Posterior vena cava (tissue), 2 donors: ENCODE measurements at regions not wholly inside any gene's neighbourhood (a gene's known extent, or its start where the extent isn't known, plus 50 kb on each side); places are given as distances from the start of the nearest gene placed in this dataset.

Experiments used
- DNase-seq: peaks from one replicate; pipeline ENCODE4 v3.0.0-alpha.2; 2020; ENCODE audit warnings: low spot score
- intact Hi-C, 2 donors: fragments of 100-400 bp; cut with DNase I; formaldehyde crosslinking; loops; one replicate each; pipeline versions ENCODE4 v1.14.1 to v1.14.2; 2022 to 2023
- donor health status: DM: yes; HTN: yes; CAD: no.
- donor health status: DM: yes; HTN: yes; CAD: no.

DNA sequence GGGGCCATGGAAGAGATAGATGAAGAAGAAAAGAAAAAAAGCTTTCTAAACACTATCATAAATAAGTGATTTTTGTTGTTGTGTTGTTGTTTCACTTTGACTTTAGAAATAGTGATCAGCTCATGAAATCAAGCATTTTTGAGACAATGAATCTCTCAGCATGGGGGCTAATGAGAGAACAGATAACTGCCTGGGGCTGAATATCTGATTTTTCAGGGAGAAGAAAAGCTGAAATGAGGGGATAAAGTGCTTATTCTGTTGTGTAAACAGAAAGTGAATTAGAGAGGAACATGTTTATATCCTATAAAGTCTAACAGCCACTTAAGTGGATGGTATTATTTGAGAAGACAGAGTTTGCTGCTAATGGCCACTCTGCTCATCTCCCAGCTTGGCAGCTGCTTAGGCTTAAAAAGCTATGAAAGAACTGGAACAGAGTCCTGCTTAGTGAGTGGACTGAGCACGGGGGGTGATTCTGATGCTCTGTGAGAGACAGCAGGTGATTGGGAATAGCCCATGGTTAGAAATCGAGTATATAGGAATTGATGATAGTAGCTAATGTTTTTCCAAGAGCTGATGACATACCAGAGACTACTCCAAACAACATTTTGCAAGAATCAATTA lies 646.1 kb upstream of the TMEM132C start:
- DNase-seq, result no peak
- intact Hi-C loops, result no loop called here

DNA sequence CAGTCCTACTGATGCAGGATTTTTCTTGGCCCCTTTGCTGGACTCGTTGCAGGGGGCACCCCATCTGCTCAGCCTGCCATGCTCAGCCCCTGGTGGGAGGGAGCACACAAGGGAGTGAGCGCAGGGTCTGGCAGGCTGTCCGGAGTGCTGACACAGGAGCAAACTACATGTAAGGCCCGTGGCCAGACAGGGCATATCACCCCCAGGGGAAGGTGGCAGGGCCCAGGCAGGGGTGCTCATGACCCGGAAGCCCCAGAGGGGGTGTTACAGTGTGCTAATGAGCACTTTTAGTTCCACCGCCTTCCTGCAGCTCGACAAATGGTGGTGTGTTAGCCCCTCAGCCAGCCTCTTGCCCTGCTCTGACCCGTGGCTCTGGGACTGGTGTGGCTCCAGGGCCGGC lies 645.6 kb upstream of the TMEM132C start:
- intact Hi-C loops, result no loop called here

DNA sequence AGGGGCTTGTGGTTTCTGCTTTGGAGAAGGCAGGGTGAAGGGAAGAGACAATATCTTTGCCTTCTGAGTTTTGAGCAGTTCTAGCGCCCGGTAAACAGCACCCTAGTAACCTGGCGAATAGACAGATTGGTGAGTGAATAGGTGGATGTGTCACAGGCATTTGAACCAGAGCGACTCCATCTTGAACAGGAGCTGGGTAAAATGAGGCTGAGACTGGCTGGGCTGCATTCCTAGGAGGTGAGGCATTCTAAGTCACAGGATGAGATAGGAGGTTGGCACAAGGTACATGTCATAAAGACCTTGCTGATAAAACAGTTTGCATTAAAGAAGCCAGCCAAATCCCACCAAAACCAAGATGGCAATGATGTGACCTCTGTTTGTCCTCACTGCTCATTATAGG lies 643.6 kb upstream of the TMEM132C start:
- intact Hi-C loops, result no loop called here
- DNase-seq, result no peak

More for the DNA sequence above, 645.6 kb upstream of the TMEM132C start:
- no peak for DNase-seq

DNA sequence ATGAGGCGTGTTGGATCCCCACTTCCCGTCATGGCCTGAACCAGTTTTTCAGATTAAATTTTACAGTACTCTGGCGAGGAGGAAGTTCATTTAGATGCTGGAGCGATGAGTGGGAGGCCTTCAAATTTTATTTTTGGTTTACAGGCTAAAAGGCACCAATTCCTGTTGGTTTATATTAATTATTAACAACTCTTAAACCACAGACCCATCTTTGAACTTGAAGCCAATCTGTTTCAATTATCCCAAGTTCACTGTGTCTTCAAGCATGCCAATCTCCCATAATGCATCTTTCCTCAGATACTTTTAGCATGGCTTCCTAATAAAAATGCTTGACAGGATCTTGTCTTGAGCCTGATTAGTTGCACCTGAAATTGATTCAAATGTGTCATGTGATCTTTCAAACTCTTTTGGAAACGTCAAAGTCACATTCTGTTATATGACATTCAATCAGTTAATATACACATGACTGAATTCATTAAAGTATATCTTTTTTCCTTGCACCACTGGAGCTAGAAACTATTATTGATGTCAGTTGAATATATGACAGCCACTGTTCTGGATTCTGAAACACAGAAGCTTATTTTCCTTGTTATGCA lies 641.7 kb upstream of the TMEM132C start:
- no peak for DNase-seq
- intact Hi-C loops, result no loop called here

DNA sequence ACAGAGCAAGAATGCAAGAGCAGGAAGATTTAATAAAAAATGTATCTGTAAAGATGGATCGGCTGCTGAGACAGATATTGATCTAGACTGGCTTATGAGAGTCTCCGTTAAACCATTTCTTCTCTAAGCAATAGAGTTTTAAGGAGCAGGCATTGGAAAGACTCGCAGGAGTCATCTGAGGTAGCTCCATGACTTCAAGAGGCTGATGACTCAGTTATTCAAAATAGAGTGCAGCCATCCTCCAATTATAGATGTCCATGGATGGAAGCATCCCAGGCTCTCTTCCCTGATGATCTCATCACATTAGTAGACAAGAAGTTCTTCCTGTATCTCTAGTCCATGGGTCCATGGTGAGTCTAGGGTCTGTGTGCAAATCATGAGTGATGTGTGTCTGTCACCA lies 638.3 kb upstream of the TMEM132C start:
- no peak for DNase-seq
- intact Hi-C loops, result no loop called here

DNA sequence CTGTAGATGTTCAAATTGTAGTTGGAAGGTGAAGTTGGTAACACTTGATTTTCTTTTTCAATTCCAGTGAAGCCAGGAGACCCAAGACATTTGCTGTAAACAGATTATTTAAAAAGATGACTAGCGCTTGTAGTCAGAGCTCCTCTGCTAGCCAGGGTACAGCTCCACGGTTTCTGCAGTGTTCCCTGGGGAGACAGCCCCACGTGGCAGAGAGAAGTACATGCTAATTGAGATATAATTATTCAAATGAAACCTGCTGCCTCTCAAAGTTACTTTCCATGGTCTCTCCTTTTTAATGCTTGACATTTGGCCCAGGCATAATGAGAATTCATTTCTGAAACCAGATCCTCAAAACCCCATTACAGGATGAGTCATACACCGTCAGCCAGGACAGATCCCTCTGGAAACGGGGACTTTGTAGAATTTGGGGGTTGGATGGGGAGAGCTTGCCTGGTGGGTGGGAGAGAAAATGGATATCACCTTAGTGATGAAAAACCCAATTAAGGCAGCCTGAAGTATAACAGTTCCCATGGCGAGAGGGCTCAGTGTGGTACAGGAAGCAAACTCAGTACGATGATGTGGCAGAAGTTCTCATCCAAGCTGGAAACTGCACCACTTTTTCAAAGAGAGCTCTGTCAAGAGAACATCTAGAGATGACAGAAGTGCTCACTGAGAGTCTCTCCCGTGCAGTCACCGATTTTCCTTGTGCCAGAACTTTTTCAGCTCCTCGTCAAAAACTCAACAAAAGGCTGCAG lies 637.7 kb upstream of the TMEM132C start:
- no peak for DNase-seq
- intact Hi-C loops, result no loop called here

DNA sequence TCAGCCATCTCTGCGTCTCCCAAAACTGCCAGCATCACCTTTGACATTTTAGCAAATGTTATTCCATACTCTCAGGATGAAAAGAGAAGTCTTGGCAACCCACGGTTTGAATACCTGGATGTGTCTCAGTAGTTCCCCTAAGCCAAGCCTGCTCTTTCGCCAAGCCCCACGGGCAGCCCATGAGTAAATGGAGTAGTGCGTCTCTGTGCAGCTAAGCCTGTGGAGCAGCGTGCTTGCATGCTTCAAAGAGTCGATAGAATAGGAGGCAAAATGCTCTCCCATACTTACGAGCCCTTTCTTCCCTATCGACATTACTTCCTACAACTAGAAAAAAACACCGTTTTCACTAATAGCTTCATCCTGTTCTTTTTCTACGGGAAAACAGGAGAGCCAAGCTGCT lies 634.5 kb upstream of the TMEM132C start:
- no peak for DNase-seq
- intact Hi-C loops, result no loop called here

DNA sequence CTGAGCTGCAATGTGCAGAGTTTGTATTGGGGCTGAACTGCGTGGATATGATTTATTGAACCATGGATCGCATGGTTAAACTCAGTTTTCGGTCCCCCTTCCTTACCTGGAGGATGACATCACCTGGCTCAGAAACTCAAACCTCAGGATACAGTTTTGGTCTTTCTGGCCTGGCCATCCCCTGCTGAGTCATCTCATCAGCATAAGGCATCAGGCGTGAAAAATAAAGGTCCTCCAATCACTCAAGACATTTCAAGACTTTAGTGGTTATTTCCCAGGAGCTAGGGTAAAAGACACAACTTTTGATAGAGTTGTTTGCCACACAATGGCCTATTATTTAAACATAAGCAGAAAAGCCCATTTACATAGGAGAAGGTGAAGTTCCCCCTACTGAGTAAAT lies 631.1 kb upstream of the TMEM132C start:
- no peak for DNase-seq
- intact Hi-C loops, result no loop called here

DNA sequence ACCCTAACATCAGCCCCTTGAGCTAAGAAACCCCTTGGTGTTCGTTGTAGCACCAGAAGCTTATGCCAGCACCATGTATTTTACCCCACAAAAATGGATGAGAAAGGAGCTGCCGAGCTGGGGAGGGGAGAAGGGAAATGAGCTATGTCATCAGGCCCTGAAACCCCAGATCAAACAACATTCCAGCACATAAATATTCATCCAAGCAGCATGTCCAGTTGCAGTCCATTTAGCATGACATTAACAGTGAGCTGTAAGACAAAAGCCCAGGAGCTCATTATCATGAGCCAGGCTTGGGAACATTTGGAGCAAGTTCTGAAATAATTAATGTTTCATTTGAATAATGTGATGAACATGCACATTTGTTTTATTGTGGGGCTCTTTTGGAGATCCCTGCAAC lies 630.1 kb upstream of the TMEM132C start:
- intact Hi-C loops, result no loop called here
- DNase-seq, result no peak

DNA sequence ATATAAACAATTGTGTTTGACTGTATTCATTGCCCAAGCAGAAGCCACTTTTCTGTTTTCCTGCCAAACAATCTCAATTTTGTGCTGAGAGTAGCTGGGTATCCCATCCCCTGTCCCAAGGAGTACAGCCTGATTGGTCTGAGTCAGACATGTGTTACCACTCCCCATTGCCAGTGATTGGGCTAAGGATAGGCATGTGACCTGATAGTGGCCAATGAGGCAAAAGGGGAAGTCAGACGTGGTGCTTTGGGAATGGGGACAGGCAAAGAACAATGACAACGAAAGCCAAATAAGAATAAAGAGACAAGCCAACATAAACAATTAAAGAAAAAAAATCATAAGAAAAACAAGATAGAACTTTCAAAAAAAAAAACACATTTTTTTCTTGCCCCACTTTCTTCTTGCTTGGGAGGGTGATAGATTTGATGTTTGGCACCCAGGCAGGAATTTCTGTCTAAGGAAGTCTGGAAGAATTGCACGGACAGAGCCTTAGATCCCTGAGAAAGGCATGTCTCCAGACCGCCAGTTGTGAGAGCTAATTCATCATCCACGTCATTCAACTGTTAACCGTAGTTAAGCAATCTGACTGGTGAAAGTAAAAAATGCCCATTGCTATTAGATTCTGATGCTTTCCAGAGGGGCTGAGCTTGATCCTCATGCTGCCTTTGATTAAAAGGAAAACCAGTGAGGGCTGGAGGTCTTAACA lies 626.6 kb upstream of the TMEM132C start:
- no peak for DNase-seq
- intact Hi-C loops, result no loop called here

DNA sequence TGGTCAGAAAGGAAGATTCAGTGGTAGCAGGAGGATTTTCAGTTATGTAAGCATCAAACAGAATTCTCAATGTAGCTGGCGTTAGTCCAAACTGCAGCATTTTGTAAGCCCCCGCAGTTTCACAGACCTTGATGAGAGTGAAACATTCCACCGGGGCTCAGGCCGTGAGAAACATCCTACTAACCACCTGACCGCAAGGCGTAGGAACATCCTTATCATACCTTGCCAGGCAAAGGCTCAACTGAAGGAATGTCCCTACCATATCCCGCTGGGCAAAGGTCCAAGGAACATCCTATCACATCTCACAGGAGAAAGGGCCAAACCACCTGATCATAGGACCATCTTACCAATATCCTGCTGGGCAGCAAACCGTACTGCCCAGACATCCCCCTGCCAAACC lies 624.8 kb upstream of the TMEM132C start:
- intact Hi-C loops, result no loop called here
- no peak for DNase-seq

DNA sequence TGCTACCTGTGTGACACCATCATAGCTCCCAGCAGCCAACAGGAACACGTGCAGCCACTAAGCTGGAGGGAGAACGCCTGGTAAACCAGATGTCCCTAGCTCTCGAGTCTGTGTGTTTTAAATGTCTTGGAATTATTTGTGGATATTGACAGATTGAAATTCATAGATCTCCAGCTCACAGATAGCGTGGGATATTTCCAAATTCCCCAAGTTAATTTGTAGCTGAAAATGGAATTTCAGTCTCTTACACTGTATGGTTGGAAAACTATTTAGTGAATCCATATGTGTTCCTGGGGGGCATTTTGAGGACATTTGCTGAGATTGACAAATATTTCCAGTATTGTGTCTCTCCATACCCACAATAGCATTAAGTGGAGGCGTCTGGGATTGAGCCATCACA lies 618.6 kb upstream of the TMEM132C start:
- DNase-seq, result no peak
- intact Hi-C loops, result no loop called here

DNA sequence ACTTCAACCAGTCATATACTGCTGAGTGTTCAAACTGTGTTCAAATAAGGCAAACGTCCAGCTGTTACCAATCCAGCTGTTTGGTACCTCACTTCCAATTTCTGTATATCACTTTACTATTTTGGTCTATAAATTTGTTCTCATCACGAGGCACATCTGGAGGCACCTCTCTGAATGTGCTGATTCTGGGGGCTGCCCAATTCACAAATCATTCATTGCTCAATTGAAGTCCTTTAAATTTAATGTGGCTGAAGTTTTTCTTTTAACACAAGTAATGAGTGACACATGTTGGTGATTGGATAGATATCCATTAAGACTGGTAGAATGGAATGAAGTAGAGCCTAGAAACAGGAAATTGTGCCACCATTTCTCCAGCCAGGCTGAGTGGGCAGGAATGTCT lies 617.0 kb upstream of the TMEM132C start:
- intact Hi-C loops, result no loop called here
- DNase-seq, result no peak

DNA sequence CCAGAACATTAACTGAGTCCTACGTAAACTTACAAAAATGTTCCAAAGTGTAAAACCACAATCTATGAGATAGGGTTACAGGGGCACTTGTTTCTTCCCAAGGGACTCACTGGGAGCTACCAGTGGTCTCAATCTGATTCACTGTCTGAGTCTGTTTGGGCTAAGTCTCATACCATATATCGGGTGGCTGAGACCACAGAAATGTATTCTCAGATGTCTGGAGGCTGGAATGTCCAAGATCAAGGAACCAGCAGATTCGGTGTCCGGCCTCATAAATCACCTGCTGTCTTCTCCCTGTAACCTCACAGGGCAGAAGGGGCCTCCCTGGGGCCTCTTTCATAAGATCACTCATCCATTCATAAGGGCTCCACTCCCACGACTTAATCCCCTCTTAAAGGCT lies 616.3 kb upstream of the TMEM132C start:
- intact Hi-C loops, result no loop called here
- DNase-seq, result no peak

DNA sequence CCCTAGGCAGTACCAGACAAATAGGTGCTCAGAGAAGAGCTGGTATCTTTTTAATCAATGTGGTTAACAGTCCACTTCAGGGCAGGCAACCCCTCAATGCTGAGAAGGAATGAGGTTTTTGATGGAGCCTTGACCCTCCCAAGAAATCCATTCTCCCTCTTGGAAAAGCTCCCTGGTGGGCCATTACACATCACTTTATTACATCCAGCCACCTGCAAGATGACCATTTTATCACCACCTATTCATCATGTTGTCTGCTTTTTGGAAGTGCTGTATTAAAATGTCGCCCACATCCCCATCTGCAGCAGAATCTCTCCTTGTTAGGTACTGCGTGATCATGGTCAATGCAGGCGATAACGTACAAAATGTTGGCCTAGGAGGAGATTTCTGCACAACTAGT lies 614.7 kb upstream of the TMEM132C start:
- intact Hi-C loops, result no loop called here
- no peak for DNase-seq

DNA sequence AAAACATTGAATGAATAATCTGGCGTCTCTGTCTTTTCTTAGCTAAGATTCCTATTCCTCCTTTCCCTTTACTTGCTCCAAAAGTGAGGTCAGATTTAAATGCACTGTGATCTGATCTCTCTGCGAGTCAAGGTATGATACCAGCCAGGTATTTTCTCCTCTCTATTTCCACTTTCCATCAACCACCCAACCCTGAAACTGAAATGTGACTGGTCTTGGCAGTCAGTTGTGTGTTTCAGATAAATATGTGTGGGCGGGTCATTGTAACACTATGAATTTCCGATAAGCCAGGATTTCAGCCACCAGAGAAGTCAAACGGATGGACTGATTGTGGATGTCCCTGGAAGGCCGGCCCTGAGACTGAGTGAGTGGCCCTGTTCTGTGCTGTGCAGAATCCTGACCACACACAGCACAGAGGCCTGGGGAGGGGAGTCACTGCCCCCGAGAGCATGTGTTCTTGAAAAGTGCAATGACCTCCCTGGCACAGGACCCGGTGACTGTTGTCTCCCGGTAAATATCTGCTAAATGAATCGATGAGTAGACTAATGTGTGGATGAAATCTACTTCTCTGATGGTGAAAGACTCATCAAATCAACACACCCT lies 612.5 kb upstream of the TMEM132C start:
- intact Hi-C loops, result no loop called here
- DNase-seq, result no peak

DNA sequence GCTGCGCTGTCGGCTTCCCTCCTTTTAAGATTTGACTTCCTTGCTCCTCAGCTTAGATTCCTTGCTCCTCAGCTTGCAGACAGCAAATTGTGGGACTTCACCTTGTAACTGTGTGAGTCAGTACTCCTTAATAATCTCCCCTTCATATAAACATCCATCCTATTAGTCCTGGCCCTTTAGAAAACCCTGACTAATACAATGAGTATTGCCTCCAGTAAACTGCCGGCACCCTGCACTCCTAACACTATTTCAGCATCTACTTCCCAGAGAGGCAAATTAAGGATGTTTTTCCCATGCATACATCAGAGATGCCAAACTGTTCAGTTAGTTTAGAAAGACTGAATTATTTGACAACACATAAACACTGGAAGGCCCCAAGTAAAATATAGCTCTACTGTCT lies 611.3 kb upstream of the TMEM132C start:
- intact Hi-C loops, result no loop called here
- DNase-seq, result no peak

DNA sequence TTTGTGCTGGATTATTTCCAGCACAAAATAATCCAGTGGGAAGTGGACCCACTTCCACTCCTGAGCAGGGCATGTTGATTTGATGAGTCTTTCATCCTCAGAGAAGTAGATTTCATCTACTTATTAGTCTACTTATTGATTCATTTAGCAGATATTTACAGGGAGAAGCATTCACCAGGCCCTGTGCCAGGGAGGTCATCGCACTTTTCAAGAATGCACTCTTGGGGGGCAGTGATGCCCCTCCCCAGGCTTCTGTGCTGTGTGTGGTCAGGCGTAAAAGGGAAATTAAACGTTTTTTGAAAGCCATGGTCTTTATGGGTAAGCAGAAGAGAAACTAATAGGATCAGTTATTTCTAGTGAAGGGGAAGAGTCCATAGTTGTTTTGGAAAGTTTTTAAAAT lies 610.7 kb upstream of the TMEM132C start:
- intact Hi-C loops, result no loop called here
- no peak for DNase-seq

DNA sequence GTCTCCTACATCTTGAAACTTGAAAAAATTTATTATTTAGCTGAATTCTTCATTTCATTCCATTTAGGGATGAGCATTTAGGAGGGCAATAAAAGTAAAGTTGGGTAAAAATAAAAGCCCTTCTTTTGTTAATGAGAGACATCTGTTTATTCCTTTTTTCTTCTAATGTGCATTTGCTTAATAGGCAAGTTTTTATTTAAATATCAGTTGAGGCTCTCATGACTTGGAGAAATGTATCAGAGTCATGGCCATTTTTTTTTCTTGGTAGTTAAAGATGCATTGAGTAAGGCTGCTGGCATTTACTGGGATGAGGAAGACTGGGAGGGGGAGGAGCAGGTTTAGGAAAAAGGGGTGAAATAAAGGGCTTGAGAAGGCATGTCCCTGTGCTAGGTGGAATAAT lies 609.9 kb upstream of the TMEM132C start:
- DNase-seq, result no peak
- intact Hi-C loops, result no loop called here

DNA sequence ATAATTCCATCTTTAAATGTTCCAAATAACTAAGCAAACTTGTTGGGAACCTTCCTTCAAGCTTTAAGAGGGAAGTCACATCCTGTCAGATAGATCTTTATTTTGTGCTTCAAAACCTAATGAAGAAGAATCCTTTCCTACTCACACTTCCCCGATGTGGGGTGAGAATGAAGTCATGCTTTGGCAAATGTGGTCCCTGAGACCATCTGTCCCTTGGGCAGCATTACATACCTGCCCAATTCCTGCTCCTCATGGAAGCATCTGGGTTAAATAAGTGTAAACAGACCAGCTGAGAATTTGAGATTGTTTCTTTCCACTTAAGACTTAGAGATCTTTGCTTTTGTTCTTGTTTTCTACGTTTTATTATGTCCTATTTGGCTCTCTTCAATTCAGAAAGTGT lies 606.0 kb upstream of the TMEM132C start:
- intact Hi-C loops, result no loop called here
- DNase-seq, result no peak
